Tibial nerve (tissue), 4 donors: ENCODE measurements at regions not wholly inside any gene's neighbourhood (a gene's known extent, or its start where the extent isn't known, plus 50 kb on each side); places are given as distances from the start of the nearest gene placed in this dataset.

ENCODE experiments used
- DNase-seq, 2 donors: peaks; one replicate each; pipeline ENCODE4 v3.0.0-alpha.2; 2019; ENCODE audit warnings: low spot score in 2 of 2
- H3K27ac ChIP-seq, 4 donors: fragments of 200-600 bp; sonication (generic) in 3 of 4; one replicate each; pipeline ENCODE4 v1.5.1; 2017 to 2019; ENCODE audit warnings: mild to moderate bottlenecking in 1 of 4
- H3K27me3 ChIP-seq, 2 donors: fragments of 200-600 bp; sonication (generic) in 1 of 2; one replicate each; pipeline versions ENCODE4 v1.5.1 to v1.6.0; 2017 to 2019
- H3K36me3 ChIP-seq, 3 donors: fragments of 200-600 bp; sonication (generic); one replicate each; pipeline ENCODE4 v1.5.1; 2018 to 2019
- H3K4me1 ChIP-seq, 4 donors: fragments of 200-600 bp; sonication (generic) in 3 of 4; one replicate each; pipeline ENCODE4 v1.5.1; 2017 to 2019
- H3K4me3 ChIP-seq, 4 donors: fragments of 200-600 bp; sonication (generic) in 3 of 4; one replicate each; pipeline ENCODE4 v1.5.1; 2017 to 2019; ENCODE audit warnings: mild to moderate bottlenecking in 1 of 4, moderate library complexity in 1 of 4
- H3K9me3 ChIP-seq, 4 donors: fragments of 200-600 bp; sonication (generic) in 3 of 4; one replicate each; pipeline ENCODE4 v1.5.1; 2017 to 2019
- EP300 ChIP-seq, 2 donors: sonication (generic); formaldehyde crosslinking; IDR thresholded peaks; one replicate each; pipeline ENCODE4 v1.6.1; 2017; ENCODE audit warnings: antibody characterized with exemption in 2 of 2, mild to moderate bottlenecking in 1 of 2
- POLR2A ChIP-seq, 2 donors: fragments of 450-650 bp; IDR thresholded peaks; one replicate each; pipeline ENCODE4 v1.6.1; 2017; ENCODE audit warnings: antibody characterized with exemption in 2 of 2, mild to moderate bottlenecking in 2 of 2, moderate library complexity in 2 of 2
- WGBS, 2 donors: methylation state at CpG; one replicate each; pipeline ENCODE4 v1.1.5; 2018; 5-methylcytosine and 5-hydroxymethylcytosine counted together
- TF ChIP-seq, protein P1 (sequence below), 5 experiments: fragments of 200-600 bp in 3 of 5; fragments of 450-650 bp in 2 of 5; sonication (generic) in 3 of 5; IDR thresholded peaks; one replicate each; pipeline ENCODE4 v1.5.1; 2016 to 2019; ENCODE audit warnings: antibody characterized with exemption in 5 of 5, mild to moderate bottlenecking in 3 of 5, moderate library complexity in 2 of 5

DNA sequence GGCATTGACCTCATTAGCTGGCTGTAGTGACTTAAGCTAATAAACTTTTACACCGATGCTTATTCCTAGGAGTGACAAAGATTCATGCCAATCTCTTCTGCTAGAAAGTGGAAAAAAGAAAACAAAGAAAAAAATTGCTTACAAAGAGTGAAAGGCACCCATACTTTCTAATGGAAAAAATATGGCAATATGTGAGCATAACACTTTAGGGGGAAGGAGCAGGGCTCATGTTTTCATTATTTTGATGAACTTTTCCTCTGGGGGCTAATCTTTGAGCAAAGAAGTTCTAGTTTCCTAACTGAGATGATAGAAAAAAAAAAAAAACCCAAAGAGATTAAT lies 94.8 kb upstream of the THRB start:
- H3K9me3 ChIP-seq = no peaks in the 10 kb centered on the region
- H3K36me3 ChIP-seq = no peaks in the 10 kb centered on the region
- H3K27ac ChIP-seq = no peak overlapping the region
- H3K4me1 ChIP-seq = peaks cover 0 to 5% (median 1%) of the 10 kb centered on the region in 4 donors
- 13 to 17% methylated on average over 1 of the region's 1 CpG for WGBS, 2 donors
- DNase-seq = no peak
- no peak for TF ChIP-seq POLR2A (IDR thresholded peaks at IDR 0.05)
- TF ChIP-seq, protein P1, sequence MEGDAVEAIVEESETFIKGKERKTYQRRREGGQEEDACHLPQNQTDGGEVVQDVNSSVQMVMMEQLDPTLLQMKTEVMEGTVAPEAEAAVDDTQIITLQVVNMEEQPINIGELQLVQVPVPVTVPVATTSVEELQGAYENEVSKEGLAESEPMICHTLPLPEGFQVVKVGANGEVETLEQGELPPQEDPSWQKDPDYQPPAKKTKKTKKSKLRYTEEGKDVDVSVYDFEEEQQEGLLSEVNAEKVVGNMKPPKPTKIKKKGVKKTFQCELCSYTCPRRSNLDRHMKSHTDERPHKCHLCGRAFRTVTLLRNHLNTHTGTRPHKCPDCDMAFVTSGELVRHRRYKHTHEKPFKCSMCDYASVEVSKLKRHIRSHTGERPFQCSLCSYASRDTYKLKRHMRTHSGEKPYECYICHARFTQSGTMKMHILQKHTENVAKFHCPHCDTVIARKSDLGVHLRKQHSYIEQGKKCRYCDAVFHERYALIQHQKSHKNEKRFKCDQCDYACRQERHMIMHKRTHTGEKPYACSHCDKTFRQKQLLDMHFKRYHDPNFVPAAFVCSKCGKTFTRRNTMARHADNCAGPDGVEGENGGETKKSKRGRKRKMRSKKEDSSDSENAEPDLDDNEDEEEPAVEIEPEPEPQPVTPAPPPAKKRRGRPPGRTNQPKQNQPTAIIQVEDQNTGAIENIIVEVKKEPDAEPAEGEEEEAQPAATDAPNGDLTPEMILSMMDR (IDR thresholded peaks at IDR 0.05) = no peak
- TF ChIP-seq EP300 (IDR thresholded peaks at IDR 0.05) = no peak
- no peak overlapping the region for H3K4me3 ChIP-seq
- no peaks in the 10 kb centered on the region for H3K27me3 ChIP-seq

DNA sequence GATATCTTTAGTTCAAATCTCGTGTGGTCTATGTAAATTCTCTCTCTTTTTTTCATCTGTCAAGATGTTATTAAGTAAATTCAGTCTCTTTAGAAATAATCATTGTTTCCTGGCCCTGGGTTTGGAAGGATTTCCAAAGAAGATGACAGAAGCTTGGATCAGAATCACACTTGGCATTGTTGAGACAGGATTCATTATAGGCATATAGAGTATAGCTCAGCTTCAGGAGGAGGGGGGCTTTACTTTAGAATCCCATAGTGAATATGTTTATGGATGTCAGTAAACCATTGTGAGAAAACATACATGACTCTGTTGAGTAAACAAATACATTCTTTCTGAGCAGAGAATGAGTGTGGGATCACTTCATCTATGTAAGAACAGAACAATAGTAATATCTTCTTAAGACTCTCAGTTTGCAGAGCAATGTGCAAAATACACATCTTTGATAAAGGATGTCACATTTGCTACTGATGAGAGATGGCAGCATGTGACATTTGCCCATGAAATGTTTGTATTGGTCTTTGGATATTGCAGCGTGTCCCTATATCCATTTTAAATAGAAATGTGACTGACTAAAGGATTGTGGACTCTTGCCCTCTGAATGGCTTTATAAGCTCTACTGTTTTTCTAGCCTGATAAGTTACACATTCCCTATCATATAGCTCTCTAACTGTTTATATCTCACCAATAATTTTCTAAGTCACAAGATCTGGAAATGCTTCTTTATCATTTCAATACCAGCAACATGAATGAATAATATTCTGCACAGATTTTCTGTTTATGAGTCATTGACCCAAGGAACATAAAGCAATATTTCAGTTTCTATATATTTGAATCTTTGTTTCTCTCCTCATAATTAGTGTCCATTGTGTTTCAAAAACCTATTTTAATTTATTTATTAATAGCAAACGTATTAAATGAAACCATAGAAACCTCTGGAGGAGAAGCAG lies 95.6 kb upstream of the THRB start:
- Histone ChIP-seq H3K4me3 (no peak overlapping the region), H3K27ac (no peak overlapping the region), H3K27me3 (no peaks in the 10 kb centered on the region), H3K9me3 (no peaks in the 10 kb centered on the region), H3K4me1 (peaks cover 0 to 5% (median 1%) of the 10 kb centered on the region in 4 donors), H3K36me3 (no peaks in the 10 kb centered on the region)
- TF ChIP-seq EP300 (IDR thresholded peaks at IDR 0.05) = no peak
- TF ChIP-seq, protein P1 (IDR thresholded peaks at IDR 0.05) = no peak
- TF ChIP-seq POLR2A (IDR thresholded peaks at IDR 0.05) = no peak
- DNase-seq = no peak
- 45 to 48% methylated on average over 3 of the region's 3 CpGs for WGBS, 2 donors

DNA sequence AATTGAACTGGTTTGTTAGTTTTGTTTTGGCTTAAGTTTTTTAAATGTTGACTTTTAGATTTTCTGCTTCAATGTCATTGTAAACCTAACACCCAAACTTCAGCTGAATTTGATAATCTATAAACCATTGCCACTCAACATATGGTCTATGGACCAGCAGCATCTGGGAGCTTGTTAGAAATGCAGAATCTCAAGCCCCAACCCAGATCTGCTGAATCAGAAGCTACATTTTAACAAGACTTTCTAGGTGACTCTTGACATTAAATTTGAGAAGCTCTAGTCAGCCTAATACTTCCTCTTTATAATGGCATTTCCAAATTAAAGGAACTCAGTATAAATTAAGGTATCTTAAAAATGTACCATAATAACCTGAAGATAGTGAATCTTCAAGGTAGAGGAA lies 96.5 kb upstream of the THRB start:
- no peaks in the 10 kb centered on the region for H3K27me3 ChIP-seq
- no peaks in the 10 kb centered on the region for H3K9me3 ChIP-seq
- TF ChIP-seq EP300 (IDR thresholded peaks at IDR 0.05) = no peak
- TF ChIP-seq, protein P1 (IDR thresholded peaks at IDR 0.05) = no peak
- H3K27ac ChIP-seq = no peak overlapping the region
- H3K36me3 ChIP-seq = no peaks in the 10 kb centered on the region
- DNase-seq = no peak
- no peak overlapping the region for H3K4me3 ChIP-seq
- H3K4me1 ChIP-seq = peaks cover 0 to 5% (median 1%) of the 10 kb centered on the region in 4 donors

DNA sequence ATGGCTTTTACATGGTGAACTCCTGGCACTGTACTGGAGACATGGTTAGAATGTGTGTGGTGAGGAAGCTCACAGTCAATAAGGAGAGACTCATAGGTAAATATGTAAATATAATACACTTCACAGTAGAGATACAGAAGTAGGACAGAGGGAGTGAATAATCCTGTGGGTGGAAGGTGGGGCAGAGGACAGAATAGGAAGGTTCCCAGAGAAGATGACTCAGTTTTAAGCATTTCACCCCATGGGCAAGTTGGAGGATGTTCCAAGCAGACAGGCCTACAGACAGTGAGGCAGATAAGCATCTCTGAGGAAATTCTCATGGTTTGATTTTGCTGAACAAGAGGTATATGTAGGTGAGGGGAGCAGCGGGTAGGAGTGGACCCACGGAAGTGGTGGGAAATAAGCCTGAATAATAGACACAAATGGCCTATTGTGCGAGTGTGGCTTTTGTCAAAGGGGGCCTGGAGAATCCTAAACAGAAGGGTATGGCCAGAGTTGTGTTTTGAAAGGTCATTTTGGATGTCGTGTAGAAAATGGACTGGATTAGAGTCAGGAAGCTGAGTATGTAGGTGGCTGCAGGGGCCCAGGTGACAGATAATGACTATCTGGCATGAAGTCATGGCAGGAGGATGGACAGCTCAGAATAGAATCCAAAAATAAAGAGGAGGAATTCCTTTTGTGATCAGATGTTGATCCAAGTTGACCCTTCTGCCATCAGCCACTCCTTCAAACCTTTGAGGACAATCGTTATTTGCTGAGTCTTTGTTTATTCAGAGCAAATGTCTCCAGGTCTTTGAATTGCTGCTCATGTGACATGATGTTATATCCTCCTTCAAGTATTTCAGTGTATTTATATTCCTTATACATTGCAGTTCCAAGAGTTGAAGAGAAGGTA lies 97.3 kb upstream of the THRB start:
- Histone ChIP-seq H3K4me3 (no peak overlapping the region), H3K4me1 (peaks cover 0 to 5% (median 1%) of the 10 kb centered on the region in 4 donors), H3K27ac (no peak overlapping the region), H3K36me3 (no peaks in the 10 kb centered on the region), H3K27me3 (no peaks in the 10 kb centered on the region), H3K9me3 (no peaks in the 10 kb centered on the region)
- WGBS, 2 donors = 73 to 77% methylated on average over 5 of the region's 5 CpGs
- TF ChIP-seq EP300 (IDR thresholded peaks at IDR 0.05) = no peak
- TF ChIP-seq, protein P1 (IDR thresholded peaks at IDR 0.05) = no peak
- no peak for TF ChIP-seq POLR2A (IDR thresholded peaks at IDR 0.05)
- DNase-seq = no peak

DNA sequence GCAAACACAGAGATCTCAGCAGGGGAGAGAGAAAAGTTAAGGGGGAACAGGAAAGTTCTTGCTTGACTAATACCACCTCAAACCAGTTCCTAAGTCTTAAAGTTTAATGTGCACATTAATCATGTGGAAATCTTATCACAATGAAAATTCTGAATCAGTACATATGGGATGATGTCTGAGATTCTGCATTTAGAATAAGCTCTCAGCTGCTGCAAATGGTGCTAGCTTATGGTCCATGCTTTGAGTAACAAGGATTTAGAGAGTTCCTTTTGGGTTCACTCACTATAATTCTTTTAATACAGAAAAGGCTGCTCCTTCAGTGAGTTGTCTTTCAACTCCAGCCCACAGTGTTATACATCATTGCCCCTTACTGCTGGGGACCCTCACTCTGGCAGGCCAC lies 99.5 kb upstream of the THRB start:
- TF ChIP-seq EP300 (IDR thresholded peaks at IDR 0.05) (no peak), POLR2A (IDR thresholded peaks at IDR 0.05) (no peak)
- TF ChIP-seq, protein P1 (IDR thresholded peaks at IDR 0.05) = no peak
- H3K4me1 ChIP-seq = peaks cover 0 to 6% (median 3%) of the 10 kb centered on the region in 4 donors

More for the DNA sequence above, 99.5 kb upstream of the THRB start:
- H3K27ac ChIP-seq = no peak overlapping the region
- H3K4me3 ChIP-seq = no peak overlapping the region
- H3K36me3 ChIP-seq = no peaks in the 10 kb centered on the region
- no peak for DNase-seq
- no peaks in the 10 kb centered on the region for H3K27me3 ChIP-seq
- no peaks in the 10 kb centered on the region for H3K9me3 ChIP-seq
